ES-I3 (cell line): ENCODE measurements at regions not wholly inside any gene's neighbourhood (a gene's known extent, or its start where the extent isn't known, plus 50 kb on each side); places are given as distances from the start of the nearest gene placed in this dataset.
"Not testable (repeated sequence)": the region's sequence is repeated elsewhere in the genome, so short reads cannot be mapped to it uniquely, and the experiment has no call there.

Source experiments
- H3K36me3 ChIP-seq: 2 replicates; pipeline ENCODE4 v1.6.1; 2013; ENCODE audit warnings: mild to moderate bottlenecking, low read length, control low read depth, moderate library complexity; ENCODE audit not compliant: insufficient read depth
- H3K4me1 ChIP-seq: 2 replicates; pipeline ENCODE4 v1.6.1; 2013; ENCODE audit warnings: mild to moderate bottlenecking, control low read depth, low read length; ENCODE audit not compliant: insufficient read depth
- H3K9ac ChIP-seq: 2 replicates; pipeline ENCODE4 v1.6.1; 2013; ENCODE audit warnings: low read depth, mild to moderate bottlenecking, low read length, moderate library complexity
- H3K9me3 ChIP-seq: 2 replicates; pipeline ENCODE4 v1.6.1; 2013; ENCODE audit warnings: mild to moderate bottlenecking, low read length, moderate library complexity; ENCODE audit not compliant: control insufficient read depth, insufficient read depth

GRCh38 chr7:152905949-152906348 is 146.4 kb downstream of the ACTR3B start:
- Histone ChIP-seq H3K9me3 (no peaks in the 10 kb centered on the region), H3K36me3 (no peaks in the 10 kb centered on the region; the same call in 1 of the 2 replicates), H3K4me1 (no peaks in the 10 kb centered on the region; the same call in 1 of the 2 replicates), H3K9ac (no peak overlapping the region)

GRCh38 chr7:152907042-152907761 is 147.7 kb downstream of the ACTR3B start:
- no peaks in the 10 kb centered on the region; the same call in 1 of the 2 replicates for H3K36me3 ChIP-seq
- H3K9me3 ChIP-seq = no peaks in the 10 kb centered on the region
- no peak overlapping the region for H3K9ac ChIP-seq
- no peaks in the 10 kb centered on the region; the same call in 1 of the 2 replicates for H3K4me1 ChIP-seq

GRCh38 chr7:152909280-152909679 is 149.7 kb downstream of the ACTR3B start:
- Histone ChIP-seq H3K9ac (no peak overlapping the region), H3K4me1 (no peaks in the 10 kb centered on the region; the same call in 1 of the 2 replicates), H3K9me3 (no peaks in the 10 kb centered on the region), H3K36me3 (no peaks in the 10 kb centered on the region)

GRCh38 chr7:152909683-152910544 is 150.4 kb downstream of the ACTR3B start:
- no peak overlapping the region for H3K9ac ChIP-seq
- H3K9me3 ChIP-seq = no peaks in the 10 kb centered on the region
- H3K36me3 ChIP-seq = no peaks in the 10 kb centered on the region
- no peaks in the 10 kb centered on the region; the same call in 1 of the 2 replicates for H3K4me1 ChIP-seq

GRCh38 chr7:152910545-152911225 is 151.1 kb downstream of the ACTR3B start:
- no peaks in the 10 kb centered on the region for H3K36me3 ChIP-seq
- no peaks in the 10 kb centered on the region for H3K9me3 ChIP-seq
- no peaks in the 10 kb centered on the region; the same call in 1 of the 2 replicates for H3K4me1 ChIP-seq
- no peak overlapping the region for H3K9ac ChIP-seq

GRCh38 chr7:152911226-152911560 is 151.6 kb downstream of the ACTR3B start:
- H3K4me1 ChIP-seq = no peaks in the 10 kb centered on the region; the same call in 1 of the 2 replicates
- H3K9ac ChIP-seq = no peak overlapping the region
- H3K36me3 ChIP-seq = no peaks in the 10 kb centered on the region
- H3K9me3 ChIP-seq = no peaks in the 10 kb centered on the region

GRCh38 chr7:152911922-152912321 is 152.4 kb downstream of the ACTR3B start:
- Histone ChIP-seq H3K4me1 (no peaks in the 10 kb centered on the region; the same call in 1 of the 2 replicates), H3K9ac (no peak overlapping the region), H3K9me3 (no peaks in the 10 kb centered on the region), H3K36me3 (no peaks in the 10 kb centered on the region)

- Histone ChIP-seq H3K36me3 (no peaks in the 10 kb centered on the region), H3K9me3 (no peaks in the 10 kb centered on the region), H3K4me1 (no peaks in the 10 kb centered on the region; the same call in 1 of the 2 replicates), H3K9ac (no peak overlapping the region)
Measured at GRCh38 chr7:152912511-152912910, 153.0 kb downstream of the ACTR3B start.

- Histone ChIP-seq H3K4me1 (no peaks in the 10 kb centered on the region; the same call in 1 of the 2 replicates), H3K9ac (no peak overlapping the region), H3K9me3 (no peaks in the 10 kb centered on the region), H3K36me3 (no peaks in the 10 kb centered on the region)
Measured at GRCh38 chr7:152913492-152913891, 153.9 kb downstream of the ACTR3B start.

- H3K9ac ChIP-seq = no peak overlapping the region
- H3K9me3 ChIP-seq = no peaks in the 10 kb centered on the region
- no peaks in the 10 kb centered on the region; the same call in 1 of the 2 replicates for H3K4me1 ChIP-seq
Measured at GRCh38 chr7:152914014-152914844, 154.7 kb downstream of the ACTR3B start.

GRCh38 chr7:152914845-152915102 is 155.2 kb downstream of the ACTR3B start:
- not testable (repeated sequence) for H3K4me1 ChIP-seq, H3K9me3 ChIP-seq, H3K9ac ChIP-seq, H3K36me3 ChIP-seq

More at GRCh38 chr7:152914014-152914844, 154.7 kb downstream of the ACTR3B start:
- no peaks in the 10 kb centered on the region for H3K36me3 ChIP-seq

GRCh38 chr7:152922318-152923081 is 162.9 kb downstream of the ACTR3B start:
- H3K9me3 ChIP-seq = peaks cover 5% of the 10 kb centered on the region; the same call in 1 of the 2 replicates

GRCh38 chr7:152923711-152924110 is 164.2 kb downstream of the ACTR3B start:
- Histone ChIP-seq H3K36me3 (no peaks in the 10 kb centered on the region), H3K9ac (no peak overlapping the region), H3K9me3 (peaks cover 5% of the 10 kb centered on the region; the same call in 1 of the 2 replicates), H3K4me1 (no peaks in the 10 kb centered on the region)

More at GRCh38 chr7:152922318-152923081, 162.9 kb downstream of the ACTR3B start:
- Histone ChIP-seq H3K4me1 (no peaks in the 10 kb centered on the region), H3K36me3 (no peaks in the 10 kb centered on the region), H3K9ac (no peak overlapping the region)
